ENCODE measurements at regions not wholly inside any gene's neighbourhood (a gene's known extent, or its start where the extent isn't known, plus 50 kb on each side); places are given as distances from the start of the nearest gene placed in this dataset.

DNA sequence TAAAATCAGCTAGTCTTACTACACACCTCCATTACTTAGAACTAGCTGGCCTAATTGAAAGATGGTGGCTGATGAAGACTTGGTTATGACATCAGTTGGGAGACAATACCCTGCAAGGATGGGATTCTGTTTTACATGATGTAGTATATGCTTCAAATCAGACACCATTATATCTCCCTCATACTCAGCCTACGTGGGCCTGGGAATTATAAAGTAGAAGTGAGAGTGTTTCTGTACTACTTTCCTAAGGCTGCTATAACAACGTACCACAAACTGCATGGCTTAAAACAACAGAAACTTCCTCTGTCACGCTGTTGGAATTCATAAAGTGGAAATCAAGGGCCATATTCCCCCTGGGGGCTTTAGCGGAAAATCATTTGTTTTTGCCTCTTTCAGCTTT is 190.4 kb downstream of the PAH start (continued):
- no peak for TF ChIP-seq CHD7 (IDR thresholded peaks at IDR 0.05; ENCODE audit: insufficient replicate concordance, low read length)
- TF ChIP-seq CREB1 (IDR thresholded peaks at IDR 0.05) = no peak
- no peak for TF ChIP-seq SIRT6 (IDR thresholded peaks at IDR 0.05; ENCODE audit: low read length)

All from H1 (cell line).